ENCODE measurements at regions not wholly inside any gene's neighbourhood (a gene's known extent, or its start where the extent isn't known, plus 50 kb on each side); places are given as distances from the start of the nearest gene placed in this dataset.
"Not testable (repeated sequence)": the region's sequence is repeated elsewhere in the genome, so short reads cannot be mapped to it uniquely, and the experiment has no call there.

DNA sequence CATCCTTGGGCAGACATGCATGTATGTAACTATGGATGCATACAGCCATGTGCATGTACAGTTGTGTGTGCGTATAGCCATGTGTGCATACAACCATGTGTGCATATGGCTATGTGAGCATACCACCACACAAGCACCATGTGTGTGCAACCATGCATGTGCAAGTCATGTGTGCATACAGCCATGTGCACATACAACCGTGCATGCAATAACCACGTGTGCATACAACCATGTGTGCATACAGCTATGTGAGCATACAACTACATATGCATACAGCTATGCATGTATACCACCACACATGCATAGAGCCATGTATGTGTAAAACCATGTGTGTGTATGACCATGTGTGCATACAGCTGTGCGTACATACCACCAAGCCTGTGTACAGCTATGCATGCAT is 185.7 kb downstream of the BANP start:
- not testable (repeated sequence) for H3K4ac ChIP-seq (ENCODE audit: low read depth, low read length); H2BK120ac ChIP-seq (ENCODE audit: low read depth, low read length)
- WGBS (ENCODE audit: extremely low coverage, insufficient coverage, low lambda C conversion rate), result no CpG with 5 or more reads among the region's 4 CpGs

DNA sequence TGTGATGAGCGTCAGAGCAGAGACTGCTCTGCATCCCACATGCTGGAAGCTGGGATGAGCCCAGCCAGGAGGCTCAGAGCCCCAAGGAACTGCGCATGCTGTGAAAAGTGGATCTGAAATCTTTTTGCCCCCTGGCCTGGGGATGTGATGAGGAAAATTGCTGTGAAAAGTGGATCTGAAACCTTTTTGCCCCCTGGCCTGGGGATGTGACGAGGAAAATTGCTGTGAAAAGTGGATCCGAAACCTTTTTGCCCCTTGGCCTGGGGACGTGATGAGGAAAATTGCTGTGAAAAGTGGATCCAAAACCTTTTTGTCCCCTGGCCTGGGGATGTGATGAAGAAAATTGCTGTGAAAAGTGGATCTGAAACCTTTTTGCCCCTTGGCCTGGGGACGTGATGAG is 187.9 kb downstream of the BANP start:
- H3K56ac ChIP-seq (ENCODE audit: low read length); H4K8ac ChIP-seq (ENCODE audit: low read depth, low read length); H2BK120ac ChIP-seq (ENCODE audit: low read depth, low read length); H2BK15ac ChIP-seq (replicated peaks; ENCODE audit: low read depth); H3K4ac ChIP-seq (ENCODE audit: low read depth, low read length); H3K27me3 ChIP-seq (ENCODE audit: insufficient read depth, low read length, poor library complexity); H2BK5ac ChIP-seq (ENCODE audit: low read length); H3K4me3 ChIP-seq (ENCODE audit: low read length); H3K79me2 ChIP-seq (ENCODE audit: control insufficient read depth, insufficient read depth, low read length); H3K18ac ChIP-seq (ENCODE audit: low read length); H3K36me3 ChIP-seq (ENCODE audit: control insufficient read depth, insufficient read depth, low read length); H3K9ac ChIP-seq (ENCODE audit: low read length); H4K5ac ChIP-seq (ENCODE audit: low read length); H3K27ac ChIP-seq (ENCODE audit: low read depth, low read length); H3K23ac ChIP-seq (ENCODE audit: low read length); DNase-seq; H2AK5ac ChIP-seq (ENCODE audit: low read length); H3K4me2 ChIP-seq (ENCODE audit: low read length); H3K4me1 ChIP-seq (ENCODE audit: control insufficient read depth, low read depth, low read length); H3K79me1 ChIP-seq (ENCODE audit: low read length): not testable (repeated sequence)
- WGBS (ENCODE audit: extremely low coverage, insufficient coverage, low lambda C conversion rate), result no CpG with 5 or more reads among the region's 6 CpGs

More for the DNA sequence above, 185.7 kb downstream of the BANP start:
- not testable (repeated sequence) for H3K4me1 ChIP-seq (ENCODE audit: control insufficient read depth, low read depth, low read length); H2AK5ac ChIP-seq (ENCODE audit: low read length); H2BK5ac ChIP-seq (ENCODE audit: low read length); H3K36me3 ChIP-seq (ENCODE audit: control insufficient read depth, insufficient read depth, low read length); H3K4me3 ChIP-seq (ENCODE audit: low read length); H3K9ac ChIP-seq (ENCODE audit: low read length); H3K4me2 ChIP-seq (ENCODE audit: low read length); H3K79me1 ChIP-seq (ENCODE audit: low read length); H3K27me3 ChIP-seq (ENCODE audit: insufficient read depth, low read length, poor library complexity); H4K5ac ChIP-seq (ENCODE audit: low read length); DNase-seq; H4K8ac ChIP-seq (ENCODE audit: low read depth, low read length); H3K79me2 ChIP-seq (ENCODE audit: control insufficient read depth, insufficient read depth, low read length); H3K23ac ChIP-seq (ENCODE audit: low read length); H2BK15ac ChIP-seq (replicated peaks; ENCODE audit: low read depth); H3K27ac ChIP-seq (ENCODE audit: low read depth, low read length); H3K56ac ChIP-seq (ENCODE audit: low read length); H3K18ac ChIP-seq (ENCODE audit: low read length)

DNA sequence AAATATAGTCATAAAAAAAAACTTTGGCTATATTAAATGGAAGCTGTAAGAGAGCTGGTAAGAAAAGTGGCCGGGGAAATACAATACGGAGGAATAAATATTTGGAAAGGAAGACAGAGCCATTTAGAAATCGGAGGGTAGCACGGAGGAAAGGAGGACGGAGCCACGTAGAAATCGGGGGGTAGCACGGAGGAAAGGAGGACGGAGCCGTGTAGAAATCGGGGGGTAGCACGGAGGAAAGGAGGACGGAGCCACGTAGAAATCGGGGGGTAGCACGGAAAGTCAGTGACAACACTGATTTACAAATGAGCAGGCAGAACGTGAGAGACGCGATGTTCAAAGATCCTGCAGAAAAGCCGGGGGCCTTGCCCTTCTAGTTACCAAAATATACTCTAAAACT is 189.0 kb downstream of the BANP start:
- H3K9ac ChIP-seq (ENCODE audit: low read length); DNase-seq; H2BK15ac ChIP-seq (replicated peaks; ENCODE audit: low read depth): not testable (repeated sequence)

DNA sequence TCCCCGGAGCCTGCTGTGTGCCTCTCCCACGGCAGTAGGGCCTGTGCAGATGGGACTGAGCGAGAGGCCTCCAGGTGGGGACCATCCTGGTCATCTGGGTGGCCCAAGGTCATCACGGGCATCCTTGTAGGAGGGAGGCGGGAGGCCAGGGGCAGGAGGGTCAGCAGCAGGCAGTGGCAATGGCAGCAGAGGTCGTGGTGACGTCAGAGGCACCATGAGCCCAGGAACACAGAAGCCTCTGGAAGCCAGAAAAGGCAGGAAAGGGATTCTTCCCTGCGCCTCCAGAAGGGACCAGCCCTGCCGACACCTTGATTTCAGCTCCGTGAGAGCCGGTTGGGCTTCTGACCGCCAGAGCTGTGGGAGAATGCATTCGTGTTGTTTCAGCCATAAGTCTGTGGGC is 190.3 kb downstream of the BANP start:
- H3K23ac ChIP-seq (ENCODE audit: low read length), result no peak overlapping the region
- H4K5ac ChIP-seq (ENCODE audit: low read length), result no peak overlapping the region
- H3K18ac ChIP-seq (ENCODE audit: low read length), result no peak overlapping the region
- H3K4ac ChIP-seq (ENCODE audit: low read depth, low read length), result no peak overlapping the region
- no peaks in the 10 kb centered on the region for H3K79me2 ChIP-seq (ENCODE audit: control insufficient read depth, insufficient read depth, low read length)
- H2BK120ac ChIP-seq (ENCODE audit: low read depth, low read length), result no peak overlapping the region
- no peaks in the 10 kb centered on the region for H3K36me3 ChIP-seq (ENCODE audit: control insufficient read depth, insufficient read depth, low read length)
- no peak overlapping the region for H3K4me2 ChIP-seq (ENCODE audit: low read length)
- H3K27ac ChIP-seq (ENCODE audit: low read depth, low read length), result no peak overlapping the region
- no peak overlapping the region for H3K4me3 ChIP-seq (ENCODE audit: low read length)
- no peak for DNase-seq
- no peak overlapping the region for H2BK5ac ChIP-seq (ENCODE audit: low read length)
- no peak overlapping the region for H3K9ac ChIP-seq (ENCODE audit: low read length)
- no peaks in the 10 kb centered on the region for H3K27me3 ChIP-seq (ENCODE audit: insufficient read depth, low read length, poor library complexity)
- H4K8ac ChIP-seq (ENCODE audit: low read depth, low read length), result no peak overlapping the region
- no peak overlapping the region for H2AK5ac ChIP-seq (ENCODE audit: low read length)
- no peak overlapping the region for H2BK15ac ChIP-seq (replicated peaks; ENCODE audit: low read depth)
- H3K79me1 ChIP-seq (ENCODE audit: low read length), result no peaks in the 10 kb centered on the region
- WGBS (ENCODE audit: extremely low coverage, insufficient coverage, low lambda C conversion rate), result no CpG with 5 or more reads among the region's 13 CpGs
- H3K56ac ChIP-seq (ENCODE audit: low read length), result no peak overlapping the region
- H3K4me1 ChIP-seq (ENCODE audit: control insufficient read depth, low read depth, low read length), result no peaks in the 10 kb centered on the region

More for the DNA sequence above, 189.0 kb downstream of the BANP start:
- H3K36me3 ChIP-seq (ENCODE audit: control insufficient read depth, insufficient read depth, low read length); H3K4me1 ChIP-seq (ENCODE audit: control insufficient read depth, low read depth, low read length); H3K79me1 ChIP-seq (ENCODE audit: low read length); H4K8ac ChIP-seq (ENCODE audit: low read depth, low read length); H3K27me3 ChIP-seq (ENCODE audit: insufficient read depth, low read length, poor library complexity); H3K18ac ChIP-seq (ENCODE audit: low read length); H3K4me3 ChIP-seq (ENCODE audit: low read length); H3K23ac ChIP-seq (ENCODE audit: low read length); H2BK5ac ChIP-seq (ENCODE audit: low read length); H3K27ac ChIP-seq (ENCODE audit: low read depth, low read length); H3K56ac ChIP-seq (ENCODE audit: low read length); H3K79me2 ChIP-seq (ENCODE audit: control insufficient read depth, insufficient read depth, low read length); H3K4me2 ChIP-seq (ENCODE audit: low read length); H2BK120ac ChIP-seq (ENCODE audit: low read depth, low read length); H4K5ac ChIP-seq (ENCODE audit: low read length); H2AK5ac ChIP-seq (ENCODE audit: low read length); H3K4ac ChIP-seq (ENCODE audit: low read depth, low read length): not testable (repeated sequence)
- WGBS (ENCODE audit: extremely low coverage, insufficient coverage, low lambda C conversion rate), result no CpG with 5 or more reads among the region's 20 CpGs

DNA sequence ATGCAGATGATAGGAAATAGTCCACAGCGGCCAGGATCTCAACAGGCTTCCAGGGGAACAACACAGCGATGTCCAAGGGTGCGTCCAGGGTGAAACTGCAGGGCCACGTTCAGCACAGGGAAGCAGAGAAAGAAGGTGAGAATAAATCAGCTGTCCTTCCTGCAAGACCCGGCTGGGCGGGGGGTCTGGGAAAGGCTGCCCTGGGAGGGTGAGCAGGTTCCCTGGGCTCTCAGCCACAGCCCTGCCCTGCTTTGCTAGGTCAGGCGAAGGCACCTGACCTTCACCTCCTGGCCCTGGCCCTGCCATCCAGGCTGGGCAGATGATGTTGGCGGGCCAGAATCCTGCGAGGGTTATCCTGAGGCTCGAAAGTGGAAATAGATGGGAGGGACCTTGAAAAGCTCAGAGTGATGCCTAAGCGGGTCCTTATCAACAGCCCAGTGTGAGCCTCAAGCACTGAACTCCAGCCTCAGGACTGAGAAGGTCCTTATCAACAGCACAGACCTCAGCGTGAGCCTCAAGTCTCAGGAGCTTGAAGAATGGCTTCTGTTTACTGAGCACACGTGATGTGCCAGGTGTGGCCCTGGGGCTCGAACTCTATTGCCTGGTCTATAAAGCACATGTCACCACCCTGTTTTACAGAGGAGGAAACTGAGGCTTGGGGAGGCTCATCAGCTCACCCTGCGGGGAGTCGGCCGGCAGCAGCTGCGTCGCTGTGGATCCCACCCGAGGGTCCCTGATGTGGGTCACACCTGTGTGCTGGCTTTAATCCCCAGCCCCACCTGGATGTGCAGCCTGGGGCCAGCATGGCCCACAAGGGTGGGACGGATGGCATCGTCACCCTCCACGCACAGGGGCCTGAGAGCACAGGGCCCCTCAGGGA is 191.1 kb downstream of the BANP start:
- not testable (repeated sequence) for H2BK120ac ChIP-seq (ENCODE audit: low read depth, low read length); H3K79me1 ChIP-seq (ENCODE audit: low read length); H3K4ac ChIP-seq (ENCODE audit: low read depth, low read length); H3K9ac ChIP-seq (ENCODE audit: low read length); H3K56ac ChIP-seq (ENCODE audit: low read length); H3K27ac ChIP-seq (ENCODE audit: low read depth, low read length); H3K79me2 ChIP-seq (ENCODE audit: control insufficient read depth, insufficient read depth, low read length); H3K4me1 ChIP-seq (ENCODE audit: control insufficient read depth, low read depth, low read length); H2BK15ac ChIP-seq (replicated peaks; ENCODE audit: low read depth); H3K23ac ChIP-seq (ENCODE audit: low read length); H3K4me2 ChIP-seq (ENCODE audit: low read length); H4K8ac ChIP-seq (ENCODE audit: low read depth, low read length); H3K18ac ChIP-seq (ENCODE audit: low read length); H4K5ac ChIP-seq (ENCODE audit: low read length); DNase-seq; H3K4me3 ChIP-seq (ENCODE audit: low read length); H2BK5ac ChIP-seq (ENCODE audit: low read length); H3K27me3 ChIP-seq (ENCODE audit: insufficient read depth, low read length, poor library complexity); H3K36me3 ChIP-seq (ENCODE audit: control insufficient read depth, insufficient read depth, low read length); H2AK5ac ChIP-seq (ENCODE audit: low read length)
- WGBS (ENCODE audit: extremely low coverage, insufficient coverage, low lambda C conversion rate), result no CpG with 5 or more reads among the region's 23 CpGs
